GM12874 (cell line): ENCODE measurements at regions not wholly inside any gene's neighbourhood (a gene's known extent, or its start where the extent isn't known, plus 50 kb on each side); places are given as distances from the start of the nearest gene placed in this dataset.

Source experiments
- TF ChIP-seq, protein P1 (sequence below): IDR thresholded peaks from 2 replicates; pipeline ENCODE4 v1.5.1; 2011; ENCODE audit warnings: low read depth, mild to moderate bottlenecking, control low read depth, low read length, moderate library complexity; ENCODE audit not compliant: insufficient read depth

DNA sequence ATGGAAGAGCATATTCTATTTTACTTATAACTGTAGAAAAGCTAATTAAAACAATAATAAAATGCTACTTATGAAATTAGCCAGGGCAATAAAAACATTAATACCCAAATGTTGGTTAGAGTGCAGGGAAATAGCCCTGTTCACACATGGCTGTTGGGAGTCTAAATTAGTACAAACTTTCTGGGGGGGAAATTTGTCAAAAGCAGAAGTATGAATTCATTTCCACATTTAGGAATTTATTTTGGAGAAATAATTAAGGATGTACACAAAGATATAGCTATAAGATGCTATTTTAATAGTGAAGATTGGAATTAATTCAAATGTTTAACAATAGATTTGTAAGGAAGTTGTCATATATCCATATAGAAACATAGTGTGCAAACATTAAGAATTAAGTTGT is 190.5 kb downstream of the SEC61B start:
- TF ChIP-seq, protein P1, sequence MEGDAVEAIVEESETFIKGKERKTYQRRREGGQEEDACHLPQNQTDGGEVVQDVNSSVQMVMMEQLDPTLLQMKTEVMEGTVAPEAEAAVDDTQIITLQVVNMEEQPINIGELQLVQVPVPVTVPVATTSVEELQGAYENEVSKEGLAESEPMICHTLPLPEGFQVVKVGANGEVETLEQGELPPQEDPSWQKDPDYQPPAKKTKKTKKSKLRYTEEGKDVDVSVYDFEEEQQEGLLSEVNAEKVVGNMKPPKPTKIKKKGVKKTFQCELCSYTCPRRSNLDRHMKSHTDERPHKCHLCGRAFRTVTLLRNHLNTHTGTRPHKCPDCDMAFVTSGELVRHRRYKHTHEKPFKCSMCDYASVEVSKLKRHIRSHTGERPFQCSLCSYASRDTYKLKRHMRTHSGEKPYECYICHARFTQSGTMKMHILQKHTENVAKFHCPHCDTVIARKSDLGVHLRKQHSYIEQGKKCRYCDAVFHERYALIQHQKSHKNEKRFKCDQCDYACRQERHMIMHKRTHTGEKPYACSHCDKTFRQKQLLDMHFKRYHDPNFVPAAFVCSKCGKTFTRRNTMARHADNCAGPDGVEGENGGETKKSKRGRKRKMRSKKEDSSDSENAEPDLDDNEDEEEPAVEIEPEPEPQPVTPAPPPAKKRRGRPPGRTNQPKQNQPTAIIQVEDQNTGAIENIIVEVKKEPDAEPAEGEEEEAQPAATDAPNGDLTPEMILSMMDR, result no peak

DNA sequence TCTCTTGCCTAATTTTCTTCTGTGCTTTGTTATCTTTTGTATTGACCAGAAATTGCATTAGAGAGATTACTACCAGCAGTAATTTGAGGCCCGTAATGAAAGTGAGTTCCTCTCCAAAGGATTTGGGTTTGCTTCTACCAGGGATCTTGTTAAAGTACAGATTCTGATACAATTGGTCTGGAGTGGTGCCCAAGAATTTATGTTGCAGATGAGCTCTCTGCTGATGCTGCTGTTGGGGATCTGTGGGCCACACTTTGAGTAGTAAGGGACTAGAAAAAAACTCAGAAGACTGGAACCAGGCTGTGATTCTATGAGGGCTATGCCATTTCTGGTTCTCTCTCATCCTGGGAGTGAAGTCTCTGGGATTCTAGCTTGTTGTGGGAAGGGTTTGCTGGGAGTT is 192.2 kb downstream of the SEC61B start:
- TF ChIP-seq, protein P1, result no peak

DNA sequence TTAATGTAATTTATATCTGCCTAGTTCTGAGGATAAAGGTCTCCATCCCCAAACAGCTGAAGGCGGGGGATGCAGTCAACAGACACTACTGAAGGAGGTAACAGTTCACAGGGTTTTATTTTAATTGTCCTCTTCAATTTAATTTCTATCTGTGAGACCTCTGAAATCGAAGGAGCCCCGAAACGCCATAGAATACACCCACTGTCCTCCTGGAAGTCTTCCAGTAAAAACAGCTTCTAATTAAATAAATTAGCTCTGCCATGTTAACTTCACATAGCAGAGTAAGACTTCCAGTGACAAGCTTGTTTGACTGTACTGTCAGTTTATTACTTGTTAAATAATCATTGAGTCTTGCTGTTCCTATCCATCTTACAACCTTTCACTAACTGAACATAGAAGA is 193.5 kb downstream of the SEC61B start:
- TF ChIP-seq, protein P1, result no peak

DNA sequence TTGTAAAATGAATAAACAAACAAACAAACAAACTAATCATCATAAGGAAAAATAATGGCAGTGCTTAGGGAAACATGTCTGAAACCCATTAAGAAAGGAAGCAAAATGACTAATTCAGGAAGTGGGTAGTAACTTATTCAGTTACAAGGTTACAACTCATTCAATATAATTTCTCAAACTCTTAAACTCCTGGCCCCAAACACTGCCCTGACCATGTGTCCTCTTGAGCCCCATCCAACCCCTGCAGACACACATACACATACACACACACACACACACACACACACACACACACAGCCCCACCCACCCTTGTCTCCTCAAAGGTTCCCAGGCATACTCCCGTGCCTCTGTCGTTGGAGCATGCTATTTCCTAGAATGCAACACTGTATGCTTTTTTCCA is 193.9 kb downstream of the SEC61B start:
- TF ChIP-seq, protein P1, result no peak

DNA sequence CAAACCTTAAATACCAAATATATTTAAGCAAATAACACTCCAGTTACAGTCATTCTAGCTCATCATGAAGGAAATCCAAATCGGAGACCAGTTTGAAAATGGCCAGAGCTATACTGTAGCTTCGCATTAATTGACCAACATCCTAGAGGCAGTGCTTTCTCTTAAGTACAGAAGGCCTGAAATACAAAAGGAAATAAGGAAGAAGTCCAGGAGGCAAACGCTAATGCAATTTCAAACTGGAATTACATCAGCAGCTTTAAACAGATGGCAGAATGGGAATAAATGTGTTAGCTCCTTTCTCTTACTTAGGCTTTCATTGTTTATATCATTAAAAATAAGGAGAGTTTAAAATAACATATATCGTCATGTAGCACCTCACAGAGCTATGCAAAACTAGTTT is 197.0 kb downstream of the SEC61B start:
- TF ChIP-seq, protein P1, result no peak

DNA sequence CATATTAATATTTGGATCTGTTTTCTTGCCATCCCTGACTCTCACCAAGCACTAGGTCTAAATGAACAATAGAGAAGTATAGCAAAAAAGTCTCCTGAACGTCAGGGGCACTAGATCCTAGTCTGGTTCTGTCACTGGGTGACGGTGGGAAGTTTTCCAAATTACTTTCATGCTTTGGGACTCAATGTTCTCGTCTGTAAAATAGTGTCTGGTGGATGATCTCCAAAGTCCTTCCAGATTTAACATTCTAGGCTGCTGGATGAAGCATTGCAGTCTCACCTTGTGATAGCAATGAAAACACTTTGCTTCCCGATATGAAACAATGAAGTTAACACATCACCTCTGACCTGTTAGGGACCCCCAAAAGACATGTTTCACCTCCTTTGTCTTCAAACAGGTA is 199.3 kb downstream of the SEC61B start:
- TF ChIP-seq, protein P1, result no peak

DNA sequence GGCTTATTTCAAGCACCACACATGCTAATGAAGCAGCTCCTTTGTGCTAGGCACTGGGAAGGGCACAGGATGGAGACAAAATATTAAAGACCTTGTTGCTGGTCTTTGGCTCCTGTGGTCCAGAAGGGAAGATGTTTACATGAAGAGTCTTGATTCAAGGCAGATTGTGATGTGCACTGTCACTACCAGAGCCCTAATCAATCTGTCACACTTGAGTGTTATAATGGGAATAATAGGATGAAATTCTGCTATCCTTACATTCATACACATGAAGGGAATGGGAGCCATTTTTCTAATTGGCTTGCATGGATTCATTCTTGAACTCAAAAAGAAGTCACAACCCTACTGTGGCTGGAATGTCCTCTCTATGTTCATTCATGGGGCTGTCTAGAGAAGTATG is 203.0 kb downstream of the SEC61B start:
- TF ChIP-seq, protein P1, result no peak
